GM12878 (cell line): ENCODE measurements at regions not wholly inside any gene's neighbourhood (a gene's known extent, or its start where the extent isn't known, plus 50 kb on each side); places are given as distances from the start of the nearest gene placed in this dataset.

Source experiments
- MEF2B ChIP-seq: fragments of 450-650 bp; IDR thresholded peaks from 2 replicates; pipeline ENCODE4 v1.6.1; 2018; ENCODE audit warnings: mild to moderate bottlenecking, moderate library complexity; ENCODE audit not compliant: partially characterized antibody, poor library complexity, severe bottlenecking
- NFYA ChIP-seq: IDR thresholded peaks from 2 replicates; pipeline ENCODE4 v1.6.1; 2011; ENCODE audit warnings: low read depth, mild to moderate bottlenecking, low read length, improper control_type of control experiment, borderline replicate concordance
- PML ChIP-seq: IDR thresholded peaks from 2 replicates; pipeline ENCODE4 v1.6.1; 2012; ENCODE audit warnings: low read length, inconsistent platforms
- PRDM15 ChIP-seq: fragments of 450-650 bp; formaldehyde crosslinking; IDR thresholded peaks from 2 replicates; pipeline ENCODE4 v1.4.0; 2020; ENCODE audit warnings: mild to moderate bottlenecking, moderate library complexity
- SKIL ChIP-seq: fragments of 450-650 bp; IDR thresholded peaks from 2 replicates; pipeline ENCODE4 v1.6.1; 2017; ENCODE audit warnings: mild to moderate bottlenecking, low read depth, inconsistent platforms; ENCODE audit not compliant: poor library complexity, severe bottlenecking
- SP1 ChIP-seq: IDR thresholded peaks from one replicate; pipeline ENCODE4 v1.6.1; 2011; ENCODE audit warnings: low read depth, low read length
- ZNF24 ChIP-seq: fragments of 450-650 bp; IDR thresholded peaks from 2 replicates; pipeline ENCODE4 v1.6.1; 2017; ENCODE audit warnings: antibody characterized with exemption, mild to moderate bottlenecking

- TF ChIP-seq PRDM15 (no peak), PML (no peak), MEF2B (peak; percentile 31), SKIL (no peak), SP1 (no peak), NFYA (no peak), ZNF24 (no peak)
Measured at GRCh38 chr10:30738416-30738815, 108.9 kb upstream of the LYZL2 start (continued).
